GM21723 (cell line): ENCODE measurements at regions not wholly inside any gene's neighbourhood (a gene's known extent, or its start where the extent isn't known, plus 50 kb on each side); places are given as distances from the start of the nearest gene placed in this dataset.

Source experiments
- ATAC-seq: cut with Tn5 transposase; IDR thresholded peaks from one replicate; pipeline ENCODE4 v1.9.1; 2021; ENCODE audit warnings: mild to moderate bottlenecking, moderate library complexity; ENCODE audit not compliant: unreplicated experiment

DNA sequence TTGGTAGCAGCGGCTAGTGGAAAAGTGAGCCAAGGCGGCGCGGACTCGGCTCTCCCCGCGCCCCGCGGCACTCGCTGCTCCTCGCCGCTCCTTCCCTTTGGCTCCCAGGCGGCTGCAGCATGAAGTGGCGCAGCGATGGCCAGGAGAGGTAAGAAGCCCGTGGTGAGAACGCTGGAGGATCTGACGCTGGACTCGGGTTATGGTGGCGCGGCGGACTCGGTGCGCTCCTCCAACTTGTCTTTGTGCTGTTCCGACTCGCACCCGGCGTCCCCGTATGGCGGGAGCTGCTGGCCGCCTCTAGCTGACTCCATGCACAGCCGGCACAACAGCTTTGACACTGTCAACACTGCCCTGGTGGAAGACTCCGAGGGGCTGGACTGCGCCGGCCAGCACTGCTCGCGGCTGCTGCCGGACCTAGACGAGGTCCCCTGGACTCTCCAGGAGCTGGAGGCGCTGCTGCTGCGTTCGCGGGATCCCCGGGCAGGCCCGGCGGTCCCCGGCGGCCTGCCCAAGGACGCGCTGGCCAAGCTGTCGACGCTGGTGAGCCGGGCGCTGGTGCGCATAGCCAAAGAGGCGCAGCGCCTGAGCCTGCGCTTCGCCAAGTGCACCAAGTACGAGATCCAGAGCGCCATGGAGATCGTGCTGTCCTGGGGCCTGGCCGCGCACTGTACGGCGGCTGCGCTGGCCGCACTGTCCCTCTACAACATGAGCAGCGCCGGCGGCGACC, 225.6 kb upstream of the CRY1 start:
- no peak for ATAC-seq

GRCh38 chr12:107319533-107320032, 226.2 kb upstream of the CRY1 start:
- ATAC-seq, result no peak

- ATAC-seq, result no peak
These were observed 226.9 kb upstream of the CRY1 start for GRCh38 chr12:107320033-107320928.

DNA sequence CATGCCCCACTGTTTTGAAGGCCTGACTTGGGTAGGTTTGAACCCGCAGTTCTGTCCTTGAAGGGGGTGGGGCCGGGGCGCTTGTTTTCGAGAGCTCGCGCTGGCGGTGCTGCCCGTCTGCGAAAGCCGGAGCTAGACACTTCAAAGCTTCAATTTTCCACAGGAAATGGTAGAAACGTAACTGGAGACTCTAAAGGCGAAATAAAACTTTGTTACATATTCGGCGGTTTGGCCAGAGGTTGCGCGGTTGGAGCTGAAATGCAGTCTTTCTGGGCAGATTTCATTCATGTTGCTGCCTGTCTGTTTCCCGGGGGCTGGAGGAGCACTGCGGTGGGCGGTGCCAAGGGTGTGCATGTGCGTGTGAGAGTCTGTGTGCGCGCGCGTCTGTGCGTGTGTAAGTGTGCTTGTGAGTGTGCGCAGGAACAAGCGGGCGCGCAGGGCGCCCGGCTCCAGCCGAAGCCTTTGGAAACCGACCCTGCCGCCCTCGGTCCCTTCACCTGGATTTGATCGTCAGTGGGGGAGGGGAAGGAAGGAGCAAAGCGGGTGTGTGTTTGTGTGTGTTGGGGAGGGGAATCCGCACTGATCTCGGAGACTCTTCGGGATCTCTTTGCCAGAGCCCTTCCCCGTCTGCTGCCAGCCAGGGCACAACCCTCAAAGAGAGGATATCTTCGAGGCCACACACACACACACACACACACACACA, 227.7 kb upstream of the CRY1 start:
- ATAC-seq, result no peak

GRCh38 chr12:107322063-107322462, 228.7 kb upstream of the CRY1 start:
- ATAC-seq, result no peak

GRCh38 chr12:107325075-107325608, 231.8 kb upstream of the CRY1 start:
- ATAC-seq, result no peak

DNA sequence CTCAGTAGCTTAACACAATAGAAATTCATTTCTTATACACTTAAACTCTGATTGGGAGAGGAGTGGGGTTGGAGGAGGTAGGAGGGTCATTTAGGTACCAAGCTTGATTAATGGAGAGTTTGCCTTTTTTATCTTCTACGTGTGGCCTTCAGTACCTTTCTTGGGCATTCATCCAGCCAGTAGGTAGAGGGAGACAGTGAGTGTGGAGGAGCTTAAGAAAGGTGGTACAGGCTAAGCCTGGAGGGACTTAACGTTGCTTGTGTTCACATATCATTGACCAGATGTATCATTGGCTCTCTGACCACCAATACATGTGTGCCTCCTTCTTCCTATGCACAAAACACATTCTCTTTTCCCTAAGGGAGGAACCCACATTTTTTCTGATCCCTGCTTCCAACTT, 232.9 kb upstream of the CRY1 start:
- no peak for ATAC-seq

DNA sequence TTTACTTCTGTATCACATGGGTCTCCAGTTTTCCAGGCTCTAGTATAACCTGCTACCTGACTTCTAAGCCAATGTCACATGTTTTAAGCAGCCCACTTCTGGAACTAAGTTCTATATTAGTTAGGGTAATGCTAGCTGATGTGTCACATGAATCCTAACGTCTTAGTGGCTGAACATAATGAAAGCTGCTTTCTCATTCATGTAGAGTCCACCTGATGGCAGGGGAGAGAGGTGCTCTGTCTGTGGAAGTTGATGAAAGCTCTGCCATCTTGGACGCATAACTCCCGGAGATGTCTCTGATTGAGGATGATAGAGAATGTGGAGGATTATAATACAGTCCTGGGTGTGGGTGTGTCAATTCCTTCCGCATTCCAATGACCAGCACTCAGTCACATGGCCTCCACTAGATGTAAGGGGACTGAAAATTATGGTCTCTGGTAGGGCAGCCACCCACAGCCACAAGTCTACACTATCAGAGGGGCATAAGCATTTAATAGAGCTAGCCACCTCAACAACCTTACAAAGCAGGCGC, 234.4 kb upstream of the CRY1 start:
- no peak for ATAC-seq

- ATAC-seq, result no peak
These were observed 235.2 kb upstream of the CRY1 start for GRCh38 chr12:107328442-107329133.

DNA sequence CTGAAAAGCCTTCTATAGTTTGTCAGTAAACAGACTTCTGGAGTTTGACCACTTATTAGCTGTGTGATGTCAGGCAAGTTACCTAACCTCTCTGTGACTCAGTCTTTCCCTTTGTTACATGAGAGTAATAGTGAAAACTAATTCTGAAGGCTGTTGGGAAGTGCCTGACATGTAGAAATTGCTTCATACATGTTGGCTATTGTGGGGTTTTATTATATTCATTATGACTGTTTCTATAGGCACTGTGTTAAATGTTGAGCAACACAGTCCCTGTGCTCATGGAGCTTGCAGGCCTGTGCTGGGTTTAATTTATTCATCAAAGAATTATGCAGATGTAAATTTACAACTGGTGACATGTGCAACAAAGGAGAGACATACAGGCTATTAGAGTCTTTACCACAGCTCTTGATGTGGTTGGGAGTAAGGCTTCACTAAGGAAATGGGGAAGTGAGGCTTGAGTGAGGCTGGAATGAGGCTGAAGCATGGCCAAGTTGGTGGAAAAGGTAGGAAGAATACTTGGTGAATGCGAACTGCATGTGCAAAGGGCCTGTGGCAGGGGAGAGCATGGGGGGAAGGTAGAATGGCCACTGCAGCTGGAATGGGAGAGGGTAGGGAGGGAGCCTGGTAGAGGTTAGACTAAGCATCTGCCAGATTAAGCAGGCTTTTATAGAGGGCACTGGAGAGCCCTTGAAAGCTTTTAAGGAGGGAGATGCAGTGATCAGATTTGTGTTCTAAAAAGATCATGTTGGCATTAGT, 236.4 kb upstream of the CRY1 start:
- ATAC-seq, result no peak

- ATAC-seq, result no peak
These were observed 237.6 kb upstream of the CRY1 start for GRCh38 chr12:107330831-107331431.

DNA sequence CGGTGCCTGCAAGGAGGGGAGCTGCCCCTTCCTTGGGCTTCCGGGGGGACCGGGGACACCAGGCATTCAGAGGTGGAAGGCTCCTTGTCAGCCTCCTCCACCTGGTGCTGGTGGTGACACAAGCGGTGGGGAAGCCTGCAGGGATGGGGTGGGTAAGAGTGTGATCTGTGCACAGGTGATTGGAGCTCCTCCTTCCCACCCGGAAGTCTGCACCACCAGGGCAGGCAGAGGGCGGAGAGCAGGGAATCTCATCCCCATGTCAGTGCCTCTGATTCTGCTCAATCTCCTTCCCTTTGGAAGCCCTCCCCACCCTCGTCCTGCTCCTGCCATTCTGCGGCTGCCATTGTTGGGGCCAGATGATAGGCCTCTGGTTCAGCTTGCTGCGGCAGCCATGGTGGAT, 238.1 kb upstream of the CRY1 start:
- no peak for ATAC-seq

- no peak for ATAC-seq
These were observed 238.6 kb upstream of the CRY1 start for GRCh38 chr12:107331912-107332311.

DNA sequence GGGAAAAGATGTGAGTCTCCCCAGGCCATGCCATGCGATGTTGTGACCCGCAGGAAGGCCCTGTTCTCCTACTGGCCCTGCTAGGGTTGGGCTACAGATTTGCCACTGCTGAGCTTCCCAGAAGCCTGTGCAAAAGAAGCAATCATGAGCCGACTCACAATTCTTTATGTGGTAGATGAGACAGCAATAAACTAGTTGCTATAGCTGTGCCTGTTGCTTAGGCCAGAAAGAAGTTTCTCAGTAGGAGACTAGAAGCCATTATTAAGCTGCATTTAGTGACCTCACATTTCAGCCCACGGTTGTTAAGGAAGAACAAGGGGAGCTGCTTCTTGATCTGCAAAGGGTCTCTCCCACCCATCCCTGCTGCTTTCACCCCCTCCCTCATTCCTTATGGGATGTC, 239.4 kb upstream of the CRY1 start:
- no peak for ATAC-seq

GRCh38 chr12:107335802-107336570, 242.6 kb upstream of the CRY1 start:
- no peak for ATAC-seq

DNA sequence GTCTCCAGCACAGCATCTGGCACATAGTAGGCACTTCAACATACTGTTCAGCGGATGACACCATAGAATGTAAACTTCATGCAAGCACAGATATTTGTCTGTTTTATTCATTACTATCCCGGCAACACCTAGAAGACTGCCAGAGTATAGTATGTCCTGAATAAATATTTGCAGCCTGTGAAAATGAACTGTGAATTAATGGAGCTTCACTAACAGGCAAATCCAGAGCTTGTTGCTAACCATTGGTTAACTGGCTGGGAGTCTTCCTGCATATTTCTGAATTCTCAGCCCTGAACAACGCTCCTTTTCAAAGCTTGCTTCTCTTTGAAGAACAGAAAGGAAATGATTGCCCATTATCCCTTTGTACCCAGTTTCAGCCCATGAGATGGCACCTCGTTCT, 243.3 kb upstream of the CRY1 start:
- ATAC-seq, result no peak

GRCh38 chr12:107337346-107338095, 244.2 kb upstream of the CRY1 start:
- ATAC-seq, result no peak

GRCh38 chr12:107339487-107339886, 246.1 kb upstream of the CRY1 start:
- no peak for ATAC-seq
